ENCODE measurements at regions not wholly inside any gene's neighbourhood (a gene's known extent, or its start where the extent isn't known, plus 50 kb on each side); places are given as distances from the start of the nearest gene placed in this dataset.

DNA sequence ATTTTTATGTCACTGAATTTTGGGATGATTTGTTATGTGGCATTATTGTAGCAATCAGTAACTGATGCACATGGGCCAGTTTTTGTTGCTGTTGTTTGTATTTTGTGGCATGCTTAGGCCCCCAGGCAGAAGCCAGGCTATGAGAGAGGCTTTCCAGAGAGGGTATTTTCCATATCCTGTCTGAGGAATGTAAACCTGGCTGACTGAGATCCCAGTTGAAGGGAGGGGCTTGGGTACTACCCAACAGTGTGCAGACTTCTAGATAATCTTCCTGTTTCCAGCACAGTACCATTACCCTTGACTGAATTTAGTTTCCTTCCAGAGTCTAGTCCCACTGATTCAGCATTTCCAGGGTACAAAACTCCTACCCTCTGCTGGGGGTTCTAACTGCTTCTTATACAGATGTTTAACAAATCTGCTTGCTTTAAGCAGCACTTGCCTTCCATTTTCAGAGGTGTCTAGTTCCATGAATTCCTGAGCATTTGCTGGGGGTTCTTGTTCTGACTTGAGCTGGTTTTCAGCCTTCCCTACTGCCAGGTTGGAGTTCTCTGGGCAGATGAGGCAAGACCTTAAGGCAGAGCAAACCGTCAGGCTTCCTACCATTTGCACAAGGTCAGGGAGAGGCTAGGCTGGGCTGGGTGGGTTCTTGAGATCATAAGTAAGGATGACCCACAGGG is 104.7 kb upstream of the EGFL6 start:
- TF ChIP-seq, protein P1, sequence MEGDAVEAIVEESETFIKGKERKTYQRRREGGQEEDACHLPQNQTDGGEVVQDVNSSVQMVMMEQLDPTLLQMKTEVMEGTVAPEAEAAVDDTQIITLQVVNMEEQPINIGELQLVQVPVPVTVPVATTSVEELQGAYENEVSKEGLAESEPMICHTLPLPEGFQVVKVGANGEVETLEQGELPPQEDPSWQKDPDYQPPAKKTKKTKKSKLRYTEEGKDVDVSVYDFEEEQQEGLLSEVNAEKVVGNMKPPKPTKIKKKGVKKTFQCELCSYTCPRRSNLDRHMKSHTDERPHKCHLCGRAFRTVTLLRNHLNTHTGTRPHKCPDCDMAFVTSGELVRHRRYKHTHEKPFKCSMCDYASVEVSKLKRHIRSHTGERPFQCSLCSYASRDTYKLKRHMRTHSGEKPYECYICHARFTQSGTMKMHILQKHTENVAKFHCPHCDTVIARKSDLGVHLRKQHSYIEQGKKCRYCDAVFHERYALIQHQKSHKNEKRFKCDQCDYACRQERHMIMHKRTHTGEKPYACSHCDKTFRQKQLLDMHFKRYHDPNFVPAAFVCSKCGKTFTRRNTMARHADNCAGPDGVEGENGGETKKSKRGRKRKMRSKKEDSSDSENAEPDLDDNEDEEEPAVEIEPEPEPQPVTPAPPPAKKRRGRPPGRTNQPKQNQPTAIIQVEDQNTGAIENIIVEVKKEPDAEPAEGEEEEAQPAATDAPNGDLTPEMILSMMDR (IDR thresholded peaks at IDR 0.05) = no peak
- TF ChIP-seq POLR2AphosphoS5 (IDR thresholded peaks at IDR 0.05) = no peak

Measured in esophagus muscularis mucosa (tissue), 3 donors.